CD4-positive, alpha-beta T cell treated with Interleukin-2 at 100 ng/mL for 4 hours (primary cell): ENCODE measurements at regions not wholly inside any gene's neighbourhood (a gene's known extent, or its start where the extent isn't known, plus 50 kb on each side); places are given as distances from the start of the nearest gene placed in this dataset.
A peak's percentile ranks its signal among the peaks of the same experiment; 100 is the strongest.

Source experiments
- DNase-seq: peaks from one replicate; pipeline ENCODE4 v3.0.0-alpha.2; 2020; ENCODE audit warnings: low spot score

GRCh38 chr13:86737334-86737932 is 933.7 kb upstream of the SLITRK5 start:
- no peak for DNase-seq

GRCh38 chr13:86741762-86742285 is 929.3 kb upstream of the SLITRK5 start:
- no peak for DNase-seq

DNA sequence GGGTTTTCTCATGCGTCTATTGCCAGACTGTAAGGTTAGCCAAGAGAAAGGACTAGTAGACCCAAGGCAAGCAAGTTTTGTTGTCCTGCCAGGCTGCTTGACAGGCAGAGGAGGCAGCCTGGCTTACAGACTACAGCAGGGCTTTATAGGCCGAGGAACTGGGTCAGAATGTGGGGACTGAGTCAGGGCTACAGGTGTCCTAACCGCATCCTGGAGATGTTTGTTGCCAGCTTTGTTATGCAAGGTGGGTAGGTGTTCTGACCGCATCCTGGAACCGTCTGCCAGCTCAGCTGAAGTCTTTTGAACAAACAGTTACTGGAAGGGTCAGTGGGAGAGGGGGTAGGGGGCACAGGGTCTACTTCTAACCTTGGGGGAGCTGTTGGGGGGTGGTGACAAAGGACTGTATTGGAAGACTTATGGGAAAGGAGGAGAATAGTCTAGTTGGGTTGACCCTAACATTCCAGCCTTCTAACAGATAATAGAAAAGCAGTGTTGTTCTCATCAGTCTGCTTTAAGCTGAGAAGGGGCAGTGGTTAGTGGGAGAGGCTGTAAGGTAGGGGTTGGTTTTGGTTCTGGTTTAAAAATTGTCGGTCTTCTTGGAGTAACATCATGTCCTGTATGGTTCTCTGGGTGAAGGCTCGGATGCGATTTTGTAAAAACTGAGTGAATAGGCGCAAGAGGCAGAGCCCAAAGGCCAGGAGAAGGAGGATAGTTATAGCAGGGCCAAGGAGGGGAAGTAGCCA is 913.8 kb upstream of the SLITRK5 start:
- DNase-seq, result peak; percentile 33

GRCh38 chr13:86758116-86758515 is 913.1 kb upstream of the SLITRK5 start:
- no peak for DNase-seq

DNA sequence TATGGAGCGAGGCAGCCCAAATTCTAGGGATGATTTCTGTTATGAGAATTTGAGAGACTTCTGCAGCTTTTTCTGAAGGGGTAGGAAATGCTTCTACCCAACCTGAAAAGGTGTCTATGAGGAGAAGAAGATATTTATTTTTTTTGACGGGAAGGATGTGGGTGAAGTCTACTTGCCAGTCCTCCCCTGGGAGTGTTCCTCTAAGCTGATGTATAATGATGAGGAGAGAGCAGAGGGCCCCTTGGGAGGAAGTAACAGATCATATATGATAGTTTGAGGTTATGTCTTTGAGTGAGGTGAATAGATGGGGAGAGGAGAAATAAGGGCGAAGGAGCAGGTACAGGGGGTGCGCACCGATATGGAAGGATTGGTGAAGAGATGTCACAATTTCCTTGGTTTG is 910.6 kb upstream of the SLITRK5 start:
- DNase-seq, result no peak

DNA sequence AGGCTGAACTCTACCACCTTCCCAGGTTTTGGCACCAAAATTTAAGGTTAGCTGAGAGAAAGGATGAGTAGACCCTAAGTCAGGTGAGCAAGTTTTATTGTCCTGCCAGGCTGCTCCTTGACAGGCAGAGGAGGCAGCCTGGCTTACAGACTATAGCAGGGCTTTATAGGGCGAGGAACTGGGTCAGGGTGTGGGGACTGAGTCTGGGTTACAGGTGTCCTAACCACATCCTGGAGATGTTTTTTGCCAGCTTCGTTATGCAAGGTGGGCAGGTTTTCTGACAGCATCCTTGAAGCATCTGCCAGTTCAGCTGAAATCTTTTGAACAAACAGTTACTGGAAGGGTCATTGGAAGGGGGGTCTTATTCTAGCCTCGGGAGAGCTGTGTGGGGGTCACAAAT is 905.7 kb upstream of the SLITRK5 start:
- DNase-seq, result no peak

DNA sequence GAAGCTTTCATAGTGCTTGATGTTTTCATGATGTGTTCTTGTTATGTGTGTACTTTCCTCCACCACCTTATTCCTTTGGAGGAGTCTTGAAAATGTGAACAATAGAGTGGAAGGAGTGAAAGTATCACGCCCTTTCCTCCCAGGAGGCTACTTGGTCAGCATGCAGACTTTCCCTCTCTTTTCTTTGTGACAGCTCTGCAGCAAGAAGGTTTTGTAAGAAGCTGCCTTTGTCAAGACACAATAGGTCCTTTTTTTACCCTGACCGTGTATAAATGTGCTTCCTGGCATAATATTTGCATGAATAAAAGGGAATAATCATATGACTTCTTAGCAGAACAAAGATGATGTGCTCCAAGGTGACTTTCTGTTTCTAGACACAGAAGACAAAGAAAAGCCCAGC is 882.6 kb upstream of the SLITRK5 start:
- DNase-seq, result no peak

DNA sequence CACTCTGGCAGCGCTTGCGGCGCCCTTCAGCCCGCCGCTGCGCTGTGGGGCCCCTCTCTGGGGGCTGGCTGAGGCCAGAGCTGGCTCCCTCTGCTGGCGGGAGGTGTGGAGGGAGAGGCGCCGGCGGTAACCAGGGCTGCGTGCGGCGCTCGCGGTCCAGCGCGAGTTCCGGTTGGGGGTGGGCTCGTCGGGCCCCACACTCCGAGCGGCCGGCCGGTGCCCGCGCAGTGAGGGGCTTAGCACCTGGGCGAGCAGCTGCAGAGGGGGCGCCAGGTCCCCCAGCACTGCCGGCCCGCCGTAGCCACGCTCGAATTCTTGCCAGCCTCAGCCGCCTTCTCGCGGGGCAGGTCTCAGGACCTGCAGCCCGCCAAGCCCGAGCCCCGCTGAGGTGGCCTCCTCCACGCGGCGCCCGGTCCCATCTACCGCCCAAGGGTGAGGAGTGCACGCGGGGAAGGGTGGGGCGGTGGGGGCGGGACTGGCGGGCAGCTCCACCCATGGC is 879.0 kb upstream of the SLITRK5 start:
- DNase-seq, result no peak

DNA sequence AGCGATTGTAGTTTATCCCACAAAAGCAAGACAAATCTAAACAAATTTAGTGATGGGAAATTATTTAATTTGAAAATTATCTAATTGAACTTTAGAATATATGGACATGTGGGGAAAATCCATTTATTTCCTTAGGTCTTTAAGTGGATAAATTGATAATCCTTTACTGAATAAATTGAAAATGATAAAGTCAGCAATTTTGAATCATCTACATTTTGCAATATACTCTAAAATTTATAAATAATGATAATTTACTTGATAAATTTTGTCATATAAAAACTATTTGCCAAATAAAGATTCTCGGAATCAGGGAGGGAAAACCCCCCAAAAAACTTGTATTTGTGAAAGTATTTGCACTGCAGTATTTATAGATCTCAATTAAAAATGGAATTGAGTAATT is 875.3 kb upstream of the SLITRK5 start:
- no peak for DNase-seq

DNA sequence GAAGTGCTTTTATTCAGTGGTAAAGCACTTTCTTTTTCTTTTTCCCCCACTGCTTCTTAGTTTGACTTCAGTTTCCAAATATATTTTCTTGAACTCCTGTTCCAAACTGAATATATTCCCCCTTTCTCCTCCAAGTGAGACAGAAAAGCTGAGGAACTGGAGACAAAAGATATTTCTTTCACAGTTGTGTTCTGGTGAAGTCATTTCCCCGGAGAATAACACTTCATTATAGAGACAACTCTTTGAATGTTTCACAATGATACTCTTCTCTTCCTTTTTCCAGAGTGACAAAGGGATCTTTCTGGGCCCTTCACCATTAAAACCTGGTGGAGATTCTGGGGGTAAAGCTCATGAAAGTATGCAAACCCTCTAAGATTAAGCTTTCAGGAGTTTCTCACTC is 860.8 kb upstream of the SLITRK5 start:
- no peak for DNase-seq

DNA sequence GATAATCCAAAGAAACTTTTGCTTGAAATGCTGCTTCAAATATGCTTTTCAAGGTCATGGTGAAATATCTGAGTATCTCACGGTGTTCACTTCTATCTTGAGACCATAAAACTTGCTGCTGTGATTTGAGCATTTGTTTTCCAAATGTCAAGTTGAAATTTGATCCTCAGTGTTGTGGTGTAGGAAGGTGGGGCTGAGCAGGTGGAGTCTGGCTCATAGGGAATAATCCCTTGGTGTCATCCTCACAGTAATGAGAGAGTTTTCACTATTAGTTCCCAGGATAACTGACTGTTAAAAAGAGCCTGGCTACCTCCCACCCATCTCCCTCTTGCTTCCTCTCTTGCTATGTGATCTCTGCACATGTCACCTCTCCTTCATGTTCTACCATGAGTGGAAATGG is 858.0 kb upstream of the SLITRK5 start:
- DNase-seq, result no peak

DNA sequence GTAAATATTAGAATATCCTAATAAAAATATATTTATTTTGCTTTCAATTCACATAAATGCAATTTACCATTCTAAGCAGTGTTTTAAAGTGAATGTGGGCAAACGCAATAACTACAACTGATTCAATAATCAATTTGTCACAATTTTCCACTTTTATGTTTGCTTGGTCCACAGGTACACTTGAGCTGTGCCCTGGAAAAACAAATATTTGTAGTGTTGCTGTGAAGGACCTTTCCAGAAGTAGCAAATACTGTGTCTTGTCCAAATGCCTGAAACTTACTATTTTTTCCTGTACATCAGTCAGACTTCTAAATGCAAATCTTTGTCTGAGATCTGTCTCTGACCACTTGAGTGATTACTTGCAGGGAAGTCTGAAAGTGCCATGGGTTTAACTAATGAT is 845.8 kb upstream of the SLITRK5 start:
- no peak for DNase-seq

- DNase-seq, result no peak
These were observed 844.9 kb upstream of the SLITRK5 start for GRCh38 chr13:86826232-86826631.

DNA sequence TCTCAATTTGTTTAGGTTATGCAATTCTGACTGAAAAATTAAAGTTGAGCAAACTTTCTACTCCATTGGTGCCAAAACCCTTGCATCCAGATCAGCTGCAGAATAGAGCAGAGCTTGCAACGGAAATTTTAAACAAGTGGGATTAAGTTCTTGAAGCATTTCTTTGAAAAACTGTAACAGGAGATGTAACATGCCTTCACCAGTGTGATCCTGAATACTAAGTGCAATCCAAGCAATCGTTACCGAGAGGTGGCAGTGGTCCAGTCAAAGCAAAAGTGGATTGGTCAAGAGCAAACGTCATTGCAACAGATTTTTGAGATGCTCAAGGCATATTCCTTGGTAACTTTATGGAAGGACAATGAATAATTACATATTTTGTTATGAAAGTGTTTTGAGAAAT is 841.1 kb upstream of the SLITRK5 start:
- no peak for DNase-seq

GRCh38 chr13:86831084-86831483 is 840.1 kb upstream of the SLITRK5 start:
- no peak for DNase-seq

DNA sequence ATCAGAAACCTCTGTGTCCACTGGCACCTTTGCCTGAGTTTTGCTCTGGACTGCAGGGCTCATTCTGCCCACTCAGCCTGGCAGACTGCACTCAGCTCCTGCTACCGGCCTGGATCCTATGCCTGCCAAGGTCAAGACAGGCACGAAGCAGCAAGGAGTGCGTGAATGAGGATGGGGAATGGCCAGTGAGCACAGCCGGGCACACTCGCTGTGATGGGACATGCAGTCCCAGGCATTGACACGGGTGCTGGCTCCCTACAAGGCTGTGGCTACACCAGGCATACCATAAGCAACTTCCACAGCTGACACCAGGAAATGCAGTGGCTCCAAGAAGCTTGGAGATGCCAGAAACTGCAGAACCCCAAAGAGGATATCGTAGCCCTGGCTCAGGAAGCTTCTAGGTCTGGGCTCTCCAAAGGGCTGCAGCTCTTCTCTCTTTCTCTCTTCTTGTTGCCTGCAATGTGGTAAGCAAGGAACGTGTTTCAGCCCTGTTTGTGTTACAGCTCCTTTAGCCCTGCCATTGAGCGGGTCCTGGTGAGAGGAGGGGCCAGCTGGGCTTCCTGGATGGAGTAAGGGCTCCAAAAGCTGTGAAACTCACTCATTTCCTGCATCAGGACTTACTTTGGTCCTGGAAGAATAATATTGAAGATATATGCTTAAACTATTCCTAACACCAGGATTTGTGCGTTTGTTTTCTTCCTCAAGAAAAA is 832.6 kb upstream of the SLITRK5 start:
- DNase-seq, result no peak

- no peak for DNase-seq
These were observed 832.0 kb upstream of the SLITRK5 start for GRCh38 chr13:86839221-86839620.

DNA sequence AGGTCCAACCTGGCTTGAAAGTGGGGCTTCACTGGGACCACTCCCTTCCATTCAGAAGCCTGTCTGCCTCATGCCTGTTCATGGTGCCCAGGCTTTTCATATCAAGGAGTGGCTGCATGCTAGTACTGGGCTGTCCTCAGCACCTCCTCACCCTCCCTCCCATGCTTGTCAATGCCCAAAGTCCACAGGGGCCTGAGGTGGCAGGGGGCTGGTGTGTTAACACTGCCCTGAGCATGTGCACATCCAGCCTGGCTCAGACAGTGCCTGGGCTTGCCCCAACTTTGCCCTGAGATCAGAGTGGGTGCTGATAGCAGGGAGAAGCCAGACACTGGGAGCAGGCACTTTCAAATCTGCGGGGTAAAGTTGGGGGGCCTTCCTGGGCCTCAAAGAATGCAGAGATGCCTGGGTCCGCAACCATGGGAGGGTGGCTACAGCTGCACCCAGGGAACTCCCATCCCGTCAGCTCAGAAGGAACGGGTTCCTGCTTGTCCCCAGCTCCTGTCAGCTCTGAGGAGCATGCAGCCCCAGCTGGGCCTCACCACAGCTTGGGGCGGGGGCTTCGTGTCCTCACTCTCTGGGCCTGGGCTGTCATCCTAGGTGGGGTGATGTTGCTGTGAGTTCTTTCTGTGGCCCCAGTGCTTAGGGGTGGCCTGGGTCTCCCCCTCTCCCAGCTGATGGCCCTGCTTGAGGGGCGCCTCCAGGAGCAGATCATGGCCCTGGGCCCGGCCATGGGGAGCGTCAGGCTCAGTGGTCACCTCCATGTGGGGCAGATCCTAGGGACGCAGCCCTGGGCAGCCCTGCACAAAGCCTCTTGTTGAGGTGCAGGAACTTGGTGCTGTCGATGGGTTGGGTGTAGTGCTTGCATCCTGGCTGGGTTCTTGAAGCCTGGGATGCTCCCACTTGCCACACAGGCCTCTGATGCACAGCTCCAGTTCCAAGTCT is 830.6 kb upstream of the SLITRK5 start:
- no peak for DNase-seq

- DNase-seq, result no peak
These were observed 829.9 kb upstream of the SLITRK5 start for GRCh38 chr13:86841264-86841663.

GRCh38 chr13:86846501-86846900 is 824.7 kb upstream of the SLITRK5 start:
- no peak for DNase-seq

GRCh38 chr13:86848716-86849115 is 822.5 kb upstream of the SLITRK5 start:
- no peak for DNase-seq

GRCh38 chr13:86856991-86857390 is 814.2 kb upstream of the SLITRK5 start:
- DNase-seq, result no peak
